ENCODE measurements at regions not wholly inside any gene's neighbourhood (a gene's known extent, or its start where the extent isn't known, plus 50 kb on each side); places are given as distances from the start of the nearest gene placed in this dataset.

- no peak for DNase-seq (ENCODE audit: low spot score, unreplicated experiment)
- no peak overlapping the region for H3K27ac Mint-ChIP-seq
- H3K9me3 Mint-ChIP-seq (ENCODE audit: low read depth), result peaks cover 8% of the 10 kb centered on the region
- TF ChIP-seq CTCF (IDR thresholded peaks at IDR 0.05; ENCODE audit: unreplicated experiment), result no peak
- no peaks in the 10 kb centered on the region for H3K4me1 Mint-ChIP-seq (ENCODE audit: low read depth)
- H3K4me3 Mint-ChIP-seq (ENCODE audit: low read depth), result no peak overlapping the region
- peaks cover 2% of the 10 kb centered on the region for H3K36me3 Mint-ChIP-seq (ENCODE audit: insufficient read depth)
- peaks cover under 1% of the 10 kb centered on the region for H3K27me3 Mint-ChIP-seq
Observed at GRCh38 chr18:73986711-73987110, 160.9 kb downstream of the FBXO15 start.

- DNase-seq (ENCODE audit: low spot score, unreplicated experiment), result no peak
- TF ChIP-seq CTCF (IDR thresholded peaks at IDR 0.05; ENCODE audit: unreplicated experiment), result no peak
- peaks cover 8% of the 10 kb centered on the region for H3K9me3 Mint-ChIP-seq (ENCODE audit: low read depth)
- H3K27ac Mint-ChIP-seq, result no peak overlapping the region
- peaks cover 2% of the 10 kb centered on the region for H3K36me3 Mint-ChIP-seq (ENCODE audit: insufficient read depth)
- H3K4me3 Mint-ChIP-seq (ENCODE audit: low read depth), result no peak overlapping the region
- no peaks in the 10 kb centered on the region for H3K27me3 Mint-ChIP-seq
- peaks cover 2% of the 10 kb centered on the region for H3K4me1 Mint-ChIP-seq (ENCODE audit: low read depth)
Observed at GRCh38 chr18:73985855-73986625, 161.6 kb downstream of the FBXO15 start.

GRCh38 chr18:73983970-73984369 is 163.7 kb downstream of the FBXO15 start:
- Mint-ChIP-seq H3K9me3 (ENCODE audit: low read depth) (peaks cover 8% of the 10 kb centered on the region), H3K4me3 (ENCODE audit: low read depth) (no peak overlapping the region)
- no peak for TF ChIP-seq CTCF (IDR thresholded peaks at IDR 0.05; ENCODE audit: unreplicated experiment)

GRCh38 chr18:73983496-73983895 is 164.1 kb downstream of the FBXO15 start:
- TF ChIP-seq CTCF (IDR thresholded peaks at IDR 0.05; ENCODE audit: unreplicated experiment), result no peak
- Mint-ChIP-seq H3K4me1 (ENCODE audit: low read depth) (peaks cover 5% of the 10 kb centered on the region), H3K27me3 (no peaks in the 10 kb centered on the region), H3K9me3 (ENCODE audit: low read depth) (peaks cover 8% of the 10 kb centered on the region), H3K36me3 (ENCODE audit: insufficient read depth) (peaks cover 2% of the 10 kb centered on the region), H3K4me3 (ENCODE audit: low read depth) (no peak overlapping the region), H3K27ac (no peak overlapping the region)
- no peak for DNase-seq (ENCODE audit: low spot score, unreplicated experiment)

More at GRCh38 chr18:73983970-73984369, 163.7 kb downstream of the FBXO15 start:
- H3K4me1 Mint-ChIP-seq (ENCODE audit: low read depth), result peaks cover 5% of the 10 kb centered on the region
- no peak for DNase-seq (ENCODE audit: low spot score, unreplicated experiment)
- no peaks in the 10 kb centered on the region for H3K27me3 Mint-ChIP-seq
- H3K36me3 Mint-ChIP-seq (ENCODE audit: insufficient read depth), result peaks cover 2% of the 10 kb centered on the region
- no peak overlapping the region for H3K27ac Mint-ChIP-seq

GRCh38 chr18:73981796-73982195 is 165.8 kb downstream of the FBXO15 start:
- no peak for TF ChIP-seq CTCF (IDR thresholded peaks at IDR 0.05; ENCODE audit: unreplicated experiment)
- no peaks in the 10 kb centered on the region for H3K27me3 Mint-ChIP-seq
- H3K4me1 Mint-ChIP-seq (ENCODE audit: low read depth), result peaks cover 5% of the 10 kb centered on the region
- H3K27ac Mint-ChIP-seq, result no peak overlapping the region
- no peak for DNase-seq (ENCODE audit: low spot score, unreplicated experiment)
- no peaks in the 10 kb centered on the region for H3K9me3 Mint-ChIP-seq (ENCODE audit: low read depth)
- no peak overlapping the region for H3K4me3 Mint-ChIP-seq (ENCODE audit: low read depth)
- H3K36me3 Mint-ChIP-seq (ENCODE audit: insufficient read depth), result no peaks in the 10 kb centered on the region

All from progenitor cell of endocrine pancreas (in vitro differentiated cells).